ENCODE measurements at regions not wholly inside any gene's neighbourhood (a gene's known extent, or its start where the extent isn't known, plus 50 kb on each side); places are given as distances from the start of the nearest gene placed in this dataset.
"Not testable (repeated sequence)": the region's sequence is repeated elsewhere in the genome, so short reads cannot be mapped to it uniquely, and the experiment has no call there.

GRCh38 chr1:102174259-102174863 is 177.6 kb upstream of the OLFM3 start:
- DNase-seq, result peak; percentile 61

GRCh38 chr1:102172200-102172599 is 175.5 kb upstream of the OLFM3 start:
- DNase-seq, result no peak

- no peak for DNase-seq
Observed at GRCh38 chr1:102163799-102164198, 167.1 kb upstream of the OLFM3 start.

- no peak for DNase-seq
Observed at GRCh38 chr1:102151242-102151641, 154.5 kb upstream of the OLFM3 start.

GRCh38 chr1:102120910-102121309 is 124.2 kb upstream of the OLFM3 start:
- no peak for DNase-seq

- no peak for DNase-seq
Observed at GRCh38 chr1:102118150-102118549, 121.4 kb upstream of the OLFM3 start.

GRCh38 chr1:102110586-102110985 is 113.9 kb upstream of the OLFM3 start:
- no peak for DNase-seq

- DNase-seq, result not testable (repeated sequence)
Observed at GRCh38 chr1:102109493-102109892, 112.8 kb upstream of the OLFM3 start.

GRCh38 chr1:102107441-102107840 is 110.7 kb upstream of the OLFM3 start:
- DNase-seq, result no peak

- DNase-seq, result no peak
Observed at GRCh38 chr1:102105931-102106550, 109.3 kb upstream of the OLFM3 start.

GRCh38 chr1:102103646-102104045 is 106.9 kb upstream of the OLFM3 start:
- DNase-seq, result no peak

- DNase-seq, result no peak
Observed at GRCh38 chr1:102102276-102102780, 105.6 kb upstream of the OLFM3 start.

GRCh38 chr1:102100666-102101065 is 103.9 kb upstream of the OLFM3 start:
- no peak for DNase-seq

- DNase-seq, result no peak
Observed at GRCh38 chr1:102099916-102100315, 103.2 kb upstream of the OLFM3 start.

GRCh38 chr1:102098536-102098935 is 101.8 kb upstream of the OLFM3 start:
- no peak for DNase-seq

- no peak for DNase-seq
Observed at GRCh38 chr1:102098081-102098480, 101.4 kb upstream of the OLFM3 start.

- no peak for DNase-seq
Observed at GRCh38 chr1:102097451-102097850, 100.7 kb upstream of the OLFM3 start.

- no peak for DNase-seq
Observed at GRCh38 chr1:102096162-102096561, 99.4 kb upstream of the OLFM3 start.

- no peak for DNase-seq
Observed at GRCh38 chr1:102089791-102090190, 93.1 kb upstream of the OLFM3 start.

GRCh38 chr1:102085896-102086295 is 89.2 kb upstream of the OLFM3 start:
- peak; percentile 69 for DNase-seq

- no peak for DNase-seq
Observed at GRCh38 chr1:102084771-102085535, 88.2 kb upstream of the OLFM3 start.

- DNase-seq, result no peak
Observed at GRCh38 chr1:102083192-102083591, 86.5 kb upstream of the OLFM3 start.

GRCh38 chr1:102074874-102075273 is 78.1 kb upstream of the OLFM3 start:
- DNase-seq, result no peak

GRCh38 chr1:102071451-102071850 is 74.7 kb upstream of the OLFM3 start:
- DNase-seq, result no peak

Data from islet precursor cell (in vitro differentiated cells).